ENCODE measurements at regions not wholly inside any gene's neighbourhood (a gene's known extent, or its start where the extent isn't known, plus 50 kb on each side); places are given as distances from the start of the nearest gene placed in this dataset.

- TF ChIP-seq, protein P1, sequence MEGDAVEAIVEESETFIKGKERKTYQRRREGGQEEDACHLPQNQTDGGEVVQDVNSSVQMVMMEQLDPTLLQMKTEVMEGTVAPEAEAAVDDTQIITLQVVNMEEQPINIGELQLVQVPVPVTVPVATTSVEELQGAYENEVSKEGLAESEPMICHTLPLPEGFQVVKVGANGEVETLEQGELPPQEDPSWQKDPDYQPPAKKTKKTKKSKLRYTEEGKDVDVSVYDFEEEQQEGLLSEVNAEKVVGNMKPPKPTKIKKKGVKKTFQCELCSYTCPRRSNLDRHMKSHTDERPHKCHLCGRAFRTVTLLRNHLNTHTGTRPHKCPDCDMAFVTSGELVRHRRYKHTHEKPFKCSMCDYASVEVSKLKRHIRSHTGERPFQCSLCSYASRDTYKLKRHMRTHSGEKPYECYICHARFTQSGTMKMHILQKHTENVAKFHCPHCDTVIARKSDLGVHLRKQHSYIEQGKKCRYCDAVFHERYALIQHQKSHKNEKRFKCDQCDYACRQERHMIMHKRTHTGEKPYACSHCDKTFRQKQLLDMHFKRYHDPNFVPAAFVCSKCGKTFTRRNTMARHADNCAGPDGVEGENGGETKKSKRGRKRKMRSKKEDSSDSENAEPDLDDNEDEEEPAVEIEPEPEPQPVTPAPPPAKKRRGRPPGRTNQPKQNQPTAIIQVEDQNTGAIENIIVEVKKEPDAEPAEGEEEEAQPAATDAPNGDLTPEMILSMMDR (tag by site-specific recombination; IDR thresholded peaks at IDR 0.05), result no peak
- TF ChIP-seq ZNF391 (tag by site-specific recombination; IDR thresholded peaks at IDR 0.05; ENCODE audit: borderline replicate concordance, low read depth) (no peak), BCL11A (tag by site-specific recombination; IDR thresholded peaks at IDR 0.05; ENCODE audit: low read depth) (no peak), ZNF558 (tag by site-specific recombination; IDR thresholded peaks at IDR 0.05) (no peak), ZBTB1 (tag by site-specific recombination; IDR thresholded peaks at IDR 0.05) (no peak), ZNF335 (tag by site-specific recombination; conservative IDR thresholded peaks at IDR 0.05) (no peak), GLI4 (tag by site-specific recombination; IDR thresholded peaks at IDR 0.05) (no peak), SETDB1 (IDR thresholded peaks at IDR 0.05; ENCODE audit: insufficient read length, low read length) (no peak), ZNF10 (tag by site-specific recombination; IDR thresholded peaks at IDR 0.05) (no peak), ZBTB7A (tag by site-specific recombination; IDR thresholded peaks at IDR 0.05; ENCODE audit: low read depth) (no peak), ZNF549 (tag by site-specific recombination; IDR thresholded peaks at IDR 0.05) (no peak), TCF7L2 (IDR thresholded peaks at IDR 0.05; ENCODE audit: borderline replicate concordance, low read depth, low read length) (no peak)
- TF ChIP-seq, protein P2, sequence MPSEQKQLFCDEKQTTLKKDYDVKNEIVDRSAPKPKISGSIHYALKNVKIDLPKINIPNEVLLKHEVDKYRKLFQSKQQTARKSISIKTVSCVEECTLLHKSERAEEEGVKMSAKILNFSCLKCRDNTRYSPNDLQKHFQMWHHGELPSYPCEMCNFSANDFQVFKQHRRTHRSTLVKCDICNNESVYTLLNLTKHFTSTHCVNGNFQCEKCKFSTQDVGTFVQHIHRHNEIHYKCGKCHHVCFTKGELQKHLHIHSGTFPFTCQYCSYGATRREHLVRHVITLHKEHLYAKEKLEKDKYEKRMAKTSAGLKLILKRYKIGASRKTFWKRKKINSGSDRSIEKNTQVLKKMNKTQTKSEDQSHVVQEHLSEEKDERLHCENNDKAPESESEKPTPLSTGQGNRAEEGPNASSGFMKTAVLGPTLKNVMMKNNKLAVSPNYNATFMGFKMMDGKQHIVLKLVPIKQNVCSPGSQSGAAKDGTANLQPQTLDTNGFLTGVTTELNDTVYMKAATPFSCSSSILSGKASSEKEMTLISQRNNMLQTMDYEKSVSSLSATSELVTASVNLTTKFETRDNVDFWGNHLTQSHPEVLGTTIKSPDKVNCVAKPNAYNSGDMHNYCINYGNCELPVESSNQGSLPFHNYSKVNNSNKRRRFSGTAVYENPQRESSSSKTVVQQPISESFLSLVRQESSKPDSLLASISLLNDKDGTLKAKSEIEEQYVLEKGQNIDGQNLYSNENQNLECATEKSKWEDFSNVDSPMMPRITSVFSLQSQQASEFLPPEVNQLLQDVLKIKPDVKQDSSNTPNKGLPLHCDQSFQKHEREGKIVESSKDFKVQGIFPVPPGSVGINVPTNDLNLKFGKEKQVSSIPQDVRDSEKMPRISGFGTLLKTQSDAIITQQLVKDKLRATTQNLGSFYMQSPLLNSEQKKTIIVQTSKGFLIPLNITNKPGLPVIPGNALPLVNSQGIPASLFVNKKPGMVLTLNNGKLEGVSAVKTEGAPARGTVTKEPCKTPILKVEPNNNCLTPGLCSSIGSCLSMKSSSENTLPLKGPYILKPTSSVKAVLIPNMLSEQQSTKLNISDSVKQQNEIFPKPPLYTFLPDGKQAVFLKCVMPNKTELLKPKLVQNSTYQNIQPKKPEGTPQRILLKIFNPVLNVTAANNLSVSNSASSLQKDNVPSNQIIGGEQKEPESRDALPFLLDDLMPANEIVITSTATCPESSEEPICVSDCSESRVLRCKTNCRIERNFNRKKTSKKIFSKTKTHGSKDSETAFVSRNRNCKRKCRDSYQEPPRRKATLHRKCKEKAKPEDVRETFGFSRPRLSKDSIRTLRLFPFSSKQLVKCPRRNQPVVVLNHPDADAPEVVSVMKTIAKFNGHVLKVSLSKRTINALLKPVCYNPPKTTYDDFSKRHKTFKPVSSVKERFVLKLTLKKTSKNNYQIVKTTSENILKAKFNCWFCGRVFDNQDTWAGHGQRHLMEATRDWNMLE (tag by site-specific recombination; conservative IDR thresholded peaks at IDR 0.05; ENCODE audit: low read depth), result no peak
These were observed 981.4 kb downstream of the BCL11B start for GRCh38 chr14:98290596-98290995.
